Myocyte (in vitro differentiated cells): ENCODE measurements at regions not wholly inside any gene's neighbourhood (a gene's known extent, or its start where the extent isn't known, plus 50 kb on each side); places are given as distances from the start of the nearest gene placed in this dataset.
A peak's percentile ranks its signal among the peaks of the same experiment; 100 is the strongest.

Source experiments
- DNase-seq: peaks from one replicate; pipeline ENCODE4 v3.0.0-alpha.2; 2012; ENCODE audit warnings: low read depth

DNA sequence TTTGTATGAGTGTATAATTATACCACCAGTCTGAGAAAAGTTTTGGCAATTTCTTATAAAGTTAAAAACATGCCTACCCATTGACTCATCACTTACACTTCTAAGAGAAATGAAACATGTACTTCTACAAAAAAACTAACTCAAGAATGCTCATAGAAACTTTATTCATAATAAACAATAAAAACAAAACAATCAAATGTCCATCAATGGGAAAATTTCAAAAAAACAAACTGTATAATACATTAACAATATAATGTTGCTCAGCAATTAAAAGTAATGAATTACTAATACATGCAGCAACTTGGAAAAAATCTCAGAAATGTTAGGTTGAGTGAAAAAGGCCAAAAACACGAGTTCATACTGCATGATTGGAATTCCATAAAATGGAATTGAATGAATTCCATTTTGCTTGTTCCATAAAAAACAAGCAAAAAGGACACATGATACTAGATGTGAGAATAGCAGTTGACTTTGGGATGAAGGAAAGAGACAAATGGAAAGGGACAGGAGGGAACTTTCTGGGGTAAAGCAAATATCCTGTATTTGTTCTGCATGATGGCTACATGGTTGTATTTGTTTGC is 726.6 kb downstream of the RFPL4B start:
- peak; percentile 54 for DNase-seq

DNA sequence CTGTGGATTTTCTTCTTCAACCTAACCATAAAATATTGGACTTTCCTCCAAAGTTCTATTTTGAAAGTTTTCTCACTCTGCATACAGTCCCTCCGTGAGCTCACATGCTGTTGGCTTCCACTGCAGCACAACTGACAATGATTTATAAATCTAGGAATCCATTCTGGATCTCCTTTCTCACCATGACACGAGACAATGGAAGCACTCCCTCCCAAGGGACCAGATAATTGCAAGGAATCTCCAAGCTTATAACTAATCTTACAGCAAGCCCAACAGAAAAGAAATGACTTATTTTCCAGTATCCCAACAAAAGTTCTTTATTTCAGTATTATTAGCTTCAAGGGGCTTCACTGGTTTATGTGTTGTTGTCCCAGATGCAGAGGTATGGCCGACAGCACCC is 729.0 kb downstream of the RFPL4B start:
- DNase-seq: no peak

DNA sequence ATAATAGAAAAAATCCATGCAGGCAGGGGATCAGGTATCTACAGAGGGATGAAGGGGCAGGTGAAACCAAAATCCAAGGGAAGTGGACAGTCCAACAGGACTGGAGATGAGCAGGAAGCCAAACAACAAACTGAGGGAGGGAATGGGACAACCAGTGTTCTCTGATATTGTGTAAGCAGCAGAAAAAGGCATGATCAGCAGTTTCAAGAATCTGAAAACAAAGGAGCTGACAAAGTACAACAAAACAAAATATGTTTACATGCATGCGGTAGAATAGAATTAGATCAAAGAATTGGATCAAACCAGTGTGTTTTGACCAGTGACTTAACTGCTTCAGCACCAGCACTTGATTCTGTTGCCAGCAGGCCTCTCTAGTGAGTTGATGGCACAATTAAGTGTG is 729.7 kb downstream of the RFPL4B start:
- DNase-seq: no peak

DNA sequence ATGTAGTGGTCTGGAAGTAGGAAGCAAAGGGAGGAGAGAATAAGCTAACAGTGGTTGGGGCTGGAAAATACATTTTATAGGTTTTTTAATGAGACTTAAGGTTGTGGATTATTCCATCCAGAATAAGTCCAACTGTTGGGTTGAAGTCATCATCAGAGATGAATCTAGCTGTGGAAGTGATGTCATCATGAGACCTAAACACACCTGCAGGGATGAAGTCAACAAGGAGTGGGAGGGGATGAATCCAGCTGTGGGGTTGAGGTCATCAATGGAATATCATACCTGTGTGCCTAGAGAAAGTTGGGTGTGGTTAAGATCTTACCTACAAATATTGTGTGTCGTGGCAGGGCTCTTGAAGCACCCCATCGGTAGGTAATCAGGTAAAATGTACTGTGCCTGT is 730.7 kb downstream of the RFPL4B start:
- DNase-seq: no peak

DNA sequence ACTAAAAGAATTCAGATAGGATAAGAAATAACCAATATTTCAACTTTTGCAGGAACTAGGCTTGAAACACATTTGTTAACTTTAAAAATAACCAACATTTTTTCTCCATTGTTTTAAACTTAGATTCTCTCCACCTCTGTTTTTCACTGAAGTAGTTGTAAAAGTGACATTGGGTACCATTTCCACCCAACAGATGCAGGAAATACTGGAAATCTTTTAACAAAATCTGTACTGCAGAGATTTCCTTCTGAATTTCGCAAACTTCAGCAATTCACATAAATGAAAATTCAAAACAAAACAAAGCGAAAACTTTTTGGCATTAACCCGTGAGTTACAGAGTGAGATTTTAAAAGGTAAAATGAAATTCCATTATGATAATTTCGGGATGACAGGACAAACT is 731.7 kb downstream of the RFPL4B start:
- no peak for DNase-seq

DNA sequence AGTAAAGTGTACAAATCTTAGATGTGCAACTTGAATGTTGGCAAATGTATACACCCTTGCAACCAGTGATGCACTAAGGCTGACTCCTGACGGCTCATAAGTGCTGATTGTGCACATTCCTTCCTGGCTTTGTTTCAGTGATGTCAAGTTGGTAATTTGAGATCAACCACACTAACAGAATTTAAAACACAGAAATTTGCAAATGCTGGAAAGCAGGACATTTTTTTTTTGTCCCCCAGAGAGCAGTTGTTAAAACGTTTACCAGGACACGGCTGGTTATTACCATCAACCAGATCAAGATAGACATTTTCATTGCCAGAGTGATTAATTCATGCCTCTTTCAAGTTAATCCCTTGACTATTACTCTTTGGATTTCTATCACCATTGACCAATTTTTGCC is 735.6 kb downstream of the RFPL4B start:
- DNase-seq: peak; percentile 60

DNA sequence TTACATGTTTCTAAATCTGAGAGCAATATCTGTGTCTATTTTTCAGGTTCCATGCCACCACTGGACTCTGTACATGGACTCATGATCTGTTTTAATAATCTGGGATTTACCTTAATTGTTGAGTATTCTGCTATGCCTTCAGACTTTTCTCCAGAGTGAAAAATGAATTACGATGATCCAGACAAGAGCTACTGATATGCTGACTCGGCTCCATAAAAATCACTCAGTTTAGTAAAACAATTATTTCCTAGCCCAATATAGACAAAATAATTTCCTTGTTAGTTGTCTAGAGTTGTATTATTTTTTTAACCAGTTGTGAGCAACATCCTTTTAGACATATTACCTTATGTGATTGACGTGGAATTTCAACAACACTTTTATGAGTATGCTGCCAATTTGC is 736.8 kb downstream of the RFPL4B start:
- DNase-seq: no peak

DNA sequence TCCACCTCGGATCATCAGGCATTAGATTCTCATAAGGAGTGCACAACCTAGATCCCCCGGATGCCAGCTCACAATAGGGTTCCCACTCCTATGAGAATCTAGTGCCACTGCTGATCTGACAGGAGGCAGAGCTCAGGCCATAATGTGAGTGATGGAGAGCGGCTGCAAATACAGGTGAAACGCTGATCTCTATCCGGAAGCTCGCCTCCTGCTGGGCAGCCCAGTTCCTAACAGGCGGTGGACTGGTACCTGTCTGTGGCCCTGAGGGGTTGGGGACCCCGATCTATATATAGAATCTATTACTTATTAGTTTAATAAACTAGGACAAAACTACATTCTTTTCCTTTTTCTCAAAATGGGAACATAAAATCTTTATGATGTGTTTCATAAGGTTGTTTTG is 741.9 kb downstream of the RFPL4B start:
- no peak for DNase-seq

DNA sequence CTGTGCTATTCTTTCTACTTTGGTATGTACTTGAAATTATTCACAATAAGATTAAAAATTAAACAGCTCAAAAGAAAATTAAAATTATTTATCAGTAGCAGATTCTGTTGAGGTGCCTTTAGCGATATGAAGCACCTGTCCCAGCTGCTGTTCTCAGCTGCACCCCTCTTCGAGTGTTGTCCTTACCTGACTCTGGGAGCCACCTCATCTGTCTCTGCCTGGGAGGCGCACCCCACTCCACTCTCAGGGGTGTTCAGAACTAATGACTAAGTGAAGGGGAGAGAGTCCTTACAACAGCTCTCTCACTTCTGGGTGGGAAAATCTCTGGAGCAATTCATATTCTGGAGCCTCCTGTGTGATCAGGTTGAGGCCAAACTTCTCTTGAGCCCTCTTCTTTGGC is 745.7 kb downstream of the RFPL4B start:
- DNase-seq: no peak

DNA sequence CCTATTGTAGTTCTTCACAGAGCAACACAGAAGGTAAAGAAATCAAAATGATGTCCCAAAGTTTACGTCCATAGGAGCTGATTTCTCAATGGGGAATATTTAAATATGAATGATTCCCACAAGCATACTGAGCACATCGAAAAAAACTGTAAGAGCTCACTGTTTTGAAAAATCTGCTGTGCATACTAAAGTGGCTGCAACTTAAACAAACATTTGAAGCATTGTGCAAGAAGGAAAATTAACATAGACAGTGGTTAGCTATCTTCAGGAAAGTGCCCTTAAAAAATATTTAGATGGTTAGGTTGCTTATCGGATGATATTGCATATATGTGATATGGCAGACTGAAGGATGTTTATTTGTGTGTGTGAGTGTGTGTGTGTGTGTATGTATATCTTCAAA is 747.6 kb downstream of the RFPL4B start:
- DNase-seq: no peak

DNA sequence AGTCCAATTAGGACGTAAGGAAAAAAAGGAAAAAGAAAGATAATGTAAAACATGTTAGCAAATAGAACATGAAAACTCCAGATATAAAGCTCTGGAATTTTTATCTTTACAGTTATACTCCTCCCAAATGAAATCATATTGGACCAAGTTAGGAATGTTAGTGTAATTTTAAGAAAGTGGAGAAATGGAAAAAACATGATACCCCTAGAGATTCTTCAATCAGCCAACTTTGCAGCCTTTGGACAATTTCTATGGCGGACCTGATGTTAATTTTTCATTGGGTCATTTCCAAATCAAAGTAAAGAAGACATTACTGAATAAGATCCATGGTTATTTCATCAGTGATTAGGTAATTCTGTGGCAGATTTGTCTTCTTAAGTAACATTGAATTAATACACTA is 748.7 kb downstream of the RFPL4B start:
- DNase-seq: no peak

DNA sequence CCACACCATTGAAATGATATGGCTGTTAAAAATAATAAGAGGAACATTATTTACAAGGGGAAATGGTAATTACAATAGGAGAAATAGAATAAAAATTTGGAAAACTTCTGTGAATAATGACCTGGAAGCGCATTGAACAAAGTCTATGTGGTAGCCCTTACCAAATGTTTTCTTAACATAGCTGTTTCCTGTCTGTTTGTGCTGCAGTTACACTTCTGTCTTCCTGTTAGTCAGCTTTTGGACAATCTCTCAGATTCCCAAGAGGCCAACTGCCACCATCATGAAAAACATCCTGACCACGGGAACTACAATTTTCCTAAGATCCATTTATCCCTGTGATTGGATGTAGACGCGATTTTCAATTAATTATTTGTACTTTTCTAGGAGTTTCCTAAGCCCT is 754.4 kb upstream of the MARCKS start:
- peak; percentile 36 for DNase-seq

DNA sequence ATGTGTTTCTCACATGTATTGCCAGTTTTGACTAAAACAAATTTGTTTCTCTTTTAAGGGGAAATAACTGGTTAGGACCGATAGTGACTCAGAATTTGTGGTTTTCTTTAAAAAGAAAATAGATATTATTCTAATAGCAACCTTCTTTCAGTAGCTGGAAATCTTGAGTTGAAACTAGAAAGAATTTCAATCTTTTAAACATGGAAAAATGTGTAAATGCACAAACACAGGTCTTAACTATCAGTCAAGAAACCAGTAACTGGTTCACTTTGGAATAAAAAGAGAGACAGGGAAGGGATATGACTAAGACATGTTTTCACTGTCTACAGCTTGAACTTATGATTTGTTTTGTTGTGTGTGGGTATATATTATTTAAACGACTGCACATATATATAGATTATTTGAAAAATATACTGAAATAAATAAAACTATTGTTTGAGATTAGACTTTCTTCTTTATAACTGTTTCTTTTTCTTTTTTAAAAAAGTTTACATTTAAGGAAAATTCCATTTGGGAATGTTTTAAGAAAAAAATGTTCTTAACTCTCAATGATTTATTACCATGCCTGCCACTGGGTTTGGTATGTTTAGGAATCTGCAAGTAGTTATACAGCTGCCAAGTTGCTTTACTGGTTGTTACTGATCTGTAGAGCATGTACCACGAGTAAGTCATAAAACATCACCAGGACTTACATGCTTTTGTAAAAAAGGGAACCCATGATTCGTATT is 753.3 kb upstream of the MARCKS start:
- peak; percentile 65 for DNase-seq

DNA sequence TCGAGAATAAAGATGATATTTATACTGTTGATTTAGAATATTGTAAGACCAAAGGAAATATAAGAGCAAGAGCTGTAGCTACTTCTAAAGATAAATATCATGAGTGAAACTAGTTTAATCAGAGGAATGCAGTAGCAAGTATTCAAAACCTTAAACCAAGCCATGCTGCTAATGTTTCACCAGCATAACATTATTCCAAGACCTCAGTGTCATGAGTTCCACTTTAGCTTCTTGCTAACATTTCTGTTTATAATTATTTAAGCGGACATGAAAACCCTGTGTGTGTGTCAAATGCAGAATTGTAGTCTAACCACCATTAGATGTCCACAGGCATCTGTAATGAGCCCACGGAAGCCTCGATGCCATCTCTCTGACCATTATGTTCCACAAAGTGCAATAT is 752.6 kb upstream of the MARCKS start:
- DNase-seq: peak; percentile 44

DNA sequence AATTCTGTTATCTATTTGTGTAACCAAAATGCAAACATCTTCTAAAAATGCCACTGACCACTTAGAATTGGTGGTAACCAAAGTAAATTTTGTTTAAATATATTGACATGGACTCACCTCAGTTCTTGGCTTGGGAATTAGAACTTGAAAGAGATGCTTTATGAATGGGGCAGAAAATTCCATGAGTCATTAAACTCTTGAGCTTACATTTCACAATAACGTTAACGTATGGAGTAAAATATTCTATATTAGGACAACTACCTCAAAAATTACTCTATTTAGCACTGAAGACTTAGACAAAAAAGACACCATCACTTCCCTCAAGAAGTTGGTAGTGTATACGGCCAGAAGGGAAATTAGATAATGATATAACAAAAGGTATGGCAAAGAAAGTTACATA is 752.2 kb upstream of the MARCKS start:
- DNase-seq: no peak

DNA sequence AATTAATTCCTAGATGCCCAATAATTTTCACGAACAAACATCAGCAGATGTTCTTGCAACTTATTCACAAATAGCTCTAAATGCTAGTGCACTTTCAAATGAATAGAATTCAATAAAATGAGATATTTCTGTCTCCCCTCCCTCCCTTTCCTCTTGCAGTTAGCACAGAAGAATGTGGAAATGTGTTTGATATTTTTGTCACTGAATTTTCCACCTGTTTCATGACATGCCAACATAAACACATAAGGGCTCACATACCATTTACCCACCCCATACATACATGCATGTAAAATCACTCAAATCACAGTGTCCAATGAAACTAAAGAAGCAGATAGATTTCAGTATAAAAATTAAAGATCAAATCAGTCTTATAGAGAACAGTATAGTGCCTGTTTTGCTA is 746.9 kb upstream of the MARCKS start:
- DNase-seq: no peak

DNA sequence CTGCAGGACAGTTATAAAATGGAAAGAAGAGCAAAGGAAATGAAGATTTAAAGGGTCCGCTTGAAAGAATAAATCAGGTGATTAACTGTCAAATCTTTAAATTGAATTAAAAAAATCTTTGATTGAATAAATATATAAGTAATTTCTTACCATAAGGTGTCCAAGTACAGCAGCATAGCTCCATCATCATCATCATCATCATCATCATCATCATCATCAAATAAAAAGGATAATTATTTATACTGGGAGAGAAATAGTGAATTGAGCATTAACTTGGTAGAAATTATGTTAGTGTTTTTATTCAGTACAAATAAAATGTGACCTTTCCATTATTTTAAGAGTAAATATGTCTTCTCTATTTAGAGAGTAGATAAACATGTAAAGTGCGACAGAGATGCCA is 745.6 kb upstream of the MARCKS start:
- no peak for DNase-seq

DNA sequence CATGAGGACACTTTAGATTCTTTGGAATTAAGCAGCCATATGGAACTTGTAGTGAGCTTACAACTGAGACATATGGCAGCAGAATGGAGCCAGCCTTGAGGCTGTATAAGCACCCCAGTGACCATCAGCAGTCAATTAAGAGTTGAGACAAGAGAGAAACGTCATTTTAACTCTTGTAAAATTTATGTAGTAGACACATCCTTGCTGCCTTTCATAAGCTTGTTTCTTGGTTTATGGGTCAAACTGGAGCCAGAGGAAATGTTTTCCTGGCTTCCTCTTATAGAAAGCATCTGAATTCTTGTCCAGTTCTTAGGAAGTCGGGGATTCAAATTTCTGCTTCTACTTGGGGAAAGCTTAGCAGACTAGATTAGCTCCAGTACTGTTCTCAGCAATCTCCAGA is 745.1 kb upstream of the MARCKS start:
- DNase-seq: no peak

DNA sequence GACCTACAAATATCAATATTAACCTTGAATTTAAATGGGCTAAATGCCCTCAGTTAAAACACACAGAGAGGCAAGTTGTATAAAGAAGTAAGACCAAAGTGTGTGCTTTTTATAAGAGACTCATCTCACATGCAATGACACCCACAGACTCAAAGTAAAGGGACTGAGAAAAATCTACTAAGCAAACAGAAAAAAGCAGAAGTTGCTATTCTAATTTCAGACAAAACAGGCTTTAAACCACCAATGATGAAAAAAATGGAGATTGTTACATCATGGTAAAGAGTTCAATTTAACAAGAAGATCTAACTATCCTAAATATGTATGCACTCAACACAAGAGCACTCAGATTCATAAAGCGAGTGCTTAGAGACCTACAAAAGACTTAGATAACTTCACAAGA is 741.9 kb upstream of the MARCKS start:
- no peak for DNase-seq

DNA sequence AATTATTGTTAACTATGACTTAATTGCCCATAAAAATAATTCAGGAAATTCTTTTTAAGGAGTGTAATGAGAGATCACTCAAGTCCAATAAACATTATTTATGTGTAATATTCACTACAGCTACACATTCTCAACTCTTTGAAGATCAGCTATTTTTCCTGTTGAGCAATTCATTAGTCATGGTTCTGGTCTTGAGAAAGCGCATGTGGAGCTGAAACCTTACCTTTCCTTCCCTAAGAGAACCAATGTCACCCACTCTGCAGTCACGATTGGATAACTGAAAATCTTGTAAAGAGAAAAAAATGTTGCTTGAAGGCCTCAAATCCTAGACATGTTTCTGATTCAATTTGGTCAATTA is 736.9 kb upstream of the MARCKS start:
- DNase-seq: peak; percentile 70

DNA sequence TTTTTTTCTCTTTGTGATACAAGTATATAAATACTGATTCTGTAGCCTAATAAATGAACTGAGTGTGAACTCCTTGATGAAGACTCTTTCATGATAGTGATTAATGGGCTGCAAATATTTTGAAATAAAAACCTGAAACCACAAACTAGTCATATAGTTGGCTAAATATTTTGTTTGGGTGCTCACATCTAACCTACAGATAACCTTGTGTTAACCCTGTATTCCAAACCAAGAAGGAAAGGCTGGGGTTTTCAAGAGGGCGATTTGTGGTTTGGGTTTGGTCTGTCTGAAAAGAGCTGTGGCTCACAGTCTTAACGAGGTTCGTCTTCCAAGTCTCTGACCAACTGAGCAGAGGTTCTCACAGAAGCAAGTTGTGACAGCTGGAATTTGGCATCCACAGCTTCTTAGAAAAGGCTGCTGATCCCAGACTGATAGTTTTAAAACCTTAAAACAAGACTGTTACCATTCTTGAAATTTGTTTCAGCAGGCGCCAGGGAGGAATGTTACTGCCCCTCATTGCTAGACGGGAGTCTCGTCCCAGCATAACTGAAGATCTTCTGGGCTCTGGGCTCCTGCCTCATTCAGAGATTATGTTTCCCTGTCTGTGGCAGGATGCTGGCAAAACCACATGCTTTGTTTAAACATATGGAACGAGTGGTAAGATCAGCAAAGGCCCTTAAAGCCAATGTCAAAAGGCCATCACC is 736.4 kb upstream of the MARCKS start:
- DNase-seq: peak; percentile 88

DNA sequence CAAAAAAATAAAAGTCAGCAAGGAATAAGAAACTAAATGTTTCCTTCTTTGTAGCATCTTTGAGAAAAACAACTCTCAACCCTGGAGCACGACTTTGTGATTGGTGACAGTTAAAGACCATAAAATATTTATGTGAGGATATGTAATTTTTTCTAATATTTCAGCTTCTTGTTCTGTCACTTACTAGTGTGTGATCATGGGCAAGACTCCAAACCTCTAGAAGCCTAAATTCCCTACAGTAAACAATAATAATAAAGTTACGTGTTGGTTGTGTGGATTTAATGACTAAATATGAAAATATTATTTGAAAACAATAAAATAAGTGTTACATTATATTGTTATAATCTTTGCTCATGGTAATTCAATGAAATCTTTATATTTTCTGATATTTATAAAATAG is 735.6 kb upstream of the MARCKS start:
- DNase-seq: no peak

DNA sequence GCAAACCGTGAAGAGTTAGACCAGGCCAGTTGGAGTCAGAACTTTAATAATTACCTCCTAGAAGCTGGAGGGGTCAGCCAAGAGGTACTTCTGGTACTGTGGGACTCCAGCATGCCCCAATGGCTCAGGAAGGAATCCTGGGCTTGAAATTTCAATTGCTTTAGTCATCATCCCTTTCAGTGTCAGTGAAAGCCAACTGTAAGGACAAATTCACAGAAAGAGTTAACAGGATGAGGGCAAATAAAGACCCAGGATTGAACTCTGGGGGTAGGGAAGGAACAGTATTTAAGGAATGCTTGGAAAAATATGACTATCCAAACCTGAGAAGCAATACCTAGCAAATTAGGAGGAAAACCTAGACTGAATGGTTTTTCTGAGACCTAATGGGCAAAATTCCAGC is 735.1 kb upstream of the MARCKS start:
- peak; percentile 90 for DNase-seq
